Coronary artery (tissue), 2 donors: ENCODE measurements at regions not wholly inside any gene's neighbourhood (a gene's known extent, or its start where the extent isn't known, plus 50 kb on each side); places are given as distances from the start of the nearest gene placed in this dataset.
"Not testable (repeated sequence)": the region's sequence is repeated elsewhere in the genome, so short reads cannot be mapped to it uniquely, and the experiment has no call there.

Experiments
- DNase-seq: peaks from one replicate; pipeline ENCODE4 v3.0.0-alpha.2; 2017; ENCODE audit warnings: low spot score
- H3K27ac ChIP-seq, 2 donors: fragments of 200-600 bp; sonication (generic); one replicate each; pipeline ENCODE4 v1.5.1; 2016 to 2019
- H3K4me3 ChIP-seq: fragments of 200-600 bp; sonication (generic); 2 replicates; pipeline ENCODE4 v1.5.1; 2016; ENCODE audit warnings: mild to moderate bottlenecking, moderate library complexity
- TF ChIP-seq, protein P1 (sequence below): fragments of 200-600 bp; sonication (generic); IDR thresholded peaks from one replicate; pipeline ENCODE4 v1.5.1; 2019; ENCODE audit warnings: antibody characterized with exemption

DNA sequence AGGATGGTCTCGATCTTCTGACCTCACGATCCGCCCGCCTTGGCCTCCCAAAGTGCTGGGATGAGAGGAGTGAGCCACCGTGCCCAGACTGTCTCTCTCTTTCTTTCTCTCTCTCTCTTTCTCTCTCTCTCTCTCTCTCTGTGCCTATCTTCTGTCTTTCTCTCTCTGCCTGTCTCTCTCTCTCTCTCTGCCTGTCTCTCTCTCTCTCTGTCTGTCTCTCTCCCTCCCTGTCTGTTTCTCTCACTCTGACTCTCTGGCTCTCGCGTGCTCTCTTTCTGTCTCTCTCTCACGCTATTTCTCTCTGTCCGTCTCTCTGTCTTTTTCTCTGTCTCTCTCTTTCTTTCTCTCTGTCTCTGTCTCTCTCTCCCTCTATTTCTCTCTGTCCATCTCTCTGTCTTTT, 3911.2 kb upstream of the OR11H1 start:
- TF ChIP-seq, protein P1, sequence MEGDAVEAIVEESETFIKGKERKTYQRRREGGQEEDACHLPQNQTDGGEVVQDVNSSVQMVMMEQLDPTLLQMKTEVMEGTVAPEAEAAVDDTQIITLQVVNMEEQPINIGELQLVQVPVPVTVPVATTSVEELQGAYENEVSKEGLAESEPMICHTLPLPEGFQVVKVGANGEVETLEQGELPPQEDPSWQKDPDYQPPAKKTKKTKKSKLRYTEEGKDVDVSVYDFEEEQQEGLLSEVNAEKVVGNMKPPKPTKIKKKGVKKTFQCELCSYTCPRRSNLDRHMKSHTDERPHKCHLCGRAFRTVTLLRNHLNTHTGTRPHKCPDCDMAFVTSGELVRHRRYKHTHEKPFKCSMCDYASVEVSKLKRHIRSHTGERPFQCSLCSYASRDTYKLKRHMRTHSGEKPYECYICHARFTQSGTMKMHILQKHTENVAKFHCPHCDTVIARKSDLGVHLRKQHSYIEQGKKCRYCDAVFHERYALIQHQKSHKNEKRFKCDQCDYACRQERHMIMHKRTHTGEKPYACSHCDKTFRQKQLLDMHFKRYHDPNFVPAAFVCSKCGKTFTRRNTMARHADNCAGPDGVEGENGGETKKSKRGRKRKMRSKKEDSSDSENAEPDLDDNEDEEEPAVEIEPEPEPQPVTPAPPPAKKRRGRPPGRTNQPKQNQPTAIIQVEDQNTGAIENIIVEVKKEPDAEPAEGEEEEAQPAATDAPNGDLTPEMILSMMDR: no peak
- DNase-seq: no peak
- Histone ChIP-seq H3K4me3 (no peak overlapping the region), H3K27ac (no peak overlapping the region)

DNA sequence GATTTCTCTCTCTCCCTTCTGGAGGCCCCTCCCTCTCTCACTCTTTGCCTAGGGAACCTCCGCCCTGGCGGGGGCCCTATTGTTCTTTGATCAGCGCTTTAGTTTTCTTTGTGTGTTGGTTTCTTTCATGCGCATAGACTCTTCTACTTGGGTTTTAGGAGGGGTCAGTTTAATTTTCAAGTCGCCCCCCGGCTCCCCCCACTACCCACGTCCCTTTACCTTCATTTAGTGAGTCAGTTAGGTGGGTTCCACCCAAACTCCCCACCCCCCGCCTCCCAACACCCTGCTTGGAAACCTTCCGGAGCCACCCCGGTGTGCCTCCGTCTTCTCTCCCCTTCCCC, 3909.7 kb upstream of the OR11H1 start:
- H3K27ac ChIP-seq, DNase-seq: not testable (repeated sequence)

DNA sequence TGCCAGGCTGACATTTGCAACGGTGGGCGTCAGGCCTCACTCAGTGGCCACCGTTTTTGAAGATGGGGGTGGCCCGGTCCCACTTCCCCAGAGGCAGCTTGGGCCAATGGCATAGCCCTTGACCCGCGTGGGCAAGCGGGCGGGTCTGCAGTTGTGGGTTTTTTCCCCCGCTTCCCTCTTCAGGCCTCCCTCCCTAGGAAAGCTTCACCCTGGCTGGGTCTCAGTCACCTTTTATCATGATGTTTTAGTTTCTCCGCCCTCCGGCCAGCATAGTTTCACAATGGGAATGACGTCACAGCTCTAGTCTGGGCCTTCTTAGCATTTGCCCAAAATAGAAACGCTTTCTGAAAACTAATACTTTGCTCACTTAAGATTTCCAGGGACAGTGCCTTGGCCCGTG, 3909.3 kb upstream of the OR11H1 start:
- H3K27ac ChIP-seq, H3K4me3 ChIP-seq, DNase-seq: not testable (repeated sequence)

More for the DNA sequence above, 3909.7 kb upstream of the OR11H1 start:
- not testable (repeated sequence) for H3K4me3 ChIP-seq

DNA sequence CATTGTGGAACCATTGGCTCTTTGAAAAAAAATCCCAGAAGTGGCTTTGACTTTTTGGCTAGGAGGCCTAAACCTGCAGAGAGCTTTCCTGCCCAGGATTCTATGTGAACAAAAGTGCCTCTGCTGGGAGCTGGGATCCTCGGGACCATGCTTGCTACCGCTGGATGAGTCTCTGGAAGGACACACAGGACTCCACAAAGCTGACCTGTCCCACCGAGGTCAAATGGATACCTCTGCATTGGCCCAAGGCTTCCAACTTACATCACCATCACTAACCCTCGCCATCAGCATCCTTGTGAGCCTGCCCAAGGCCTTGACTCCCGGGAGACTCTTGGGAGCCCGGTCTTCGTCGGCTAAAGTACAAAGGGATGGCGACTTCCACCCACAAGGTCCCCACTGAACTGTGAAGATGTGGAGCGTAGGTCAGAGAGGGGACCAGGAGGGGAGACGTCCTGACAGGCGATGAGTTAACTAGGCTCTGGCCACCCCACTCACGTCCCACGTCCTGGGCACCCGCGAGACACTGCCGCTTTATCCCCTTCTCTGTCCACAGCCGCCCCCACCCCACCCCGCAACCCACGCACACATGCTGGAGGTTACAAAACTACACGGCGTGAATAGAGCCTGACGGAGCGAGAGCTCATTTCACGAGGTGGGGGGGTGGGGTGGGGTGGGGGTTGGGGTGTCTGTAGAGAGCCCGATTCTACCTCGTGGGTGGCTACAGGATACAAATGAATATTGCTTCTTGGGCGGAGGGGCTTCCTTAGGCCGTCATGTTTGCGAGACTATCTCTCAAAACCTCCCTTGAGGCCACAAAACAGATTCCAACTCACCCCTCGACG, 3906.8 kb upstream of the OR11H1 start:
- DNase-seq, H3K4me3 ChIP-seq, H3K27ac ChIP-seq: not testable (repeated sequence)

DNA sequence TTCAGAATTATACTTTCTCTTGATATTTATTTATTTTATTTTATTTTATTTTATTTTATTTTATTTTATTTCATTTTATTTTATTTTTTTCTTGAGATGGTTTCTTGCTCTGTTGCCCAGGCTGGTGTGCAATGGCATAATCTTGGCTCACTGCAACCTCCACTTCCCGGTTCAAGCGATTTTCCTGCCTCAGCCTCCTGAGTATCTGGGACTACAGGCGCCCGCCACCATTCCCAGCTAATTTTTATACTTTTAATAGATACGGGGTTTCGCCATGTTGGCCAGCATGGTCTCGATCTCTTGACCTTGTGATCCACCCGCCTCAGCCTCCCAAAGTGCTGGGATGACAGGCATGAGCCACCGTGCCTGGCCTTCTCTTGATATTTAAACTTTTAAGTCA, 3905.2 kb upstream of the OR11H1 start:
- not testable (repeated sequence) for DNase-seq, H3K27ac ChIP-seq

DNA sequence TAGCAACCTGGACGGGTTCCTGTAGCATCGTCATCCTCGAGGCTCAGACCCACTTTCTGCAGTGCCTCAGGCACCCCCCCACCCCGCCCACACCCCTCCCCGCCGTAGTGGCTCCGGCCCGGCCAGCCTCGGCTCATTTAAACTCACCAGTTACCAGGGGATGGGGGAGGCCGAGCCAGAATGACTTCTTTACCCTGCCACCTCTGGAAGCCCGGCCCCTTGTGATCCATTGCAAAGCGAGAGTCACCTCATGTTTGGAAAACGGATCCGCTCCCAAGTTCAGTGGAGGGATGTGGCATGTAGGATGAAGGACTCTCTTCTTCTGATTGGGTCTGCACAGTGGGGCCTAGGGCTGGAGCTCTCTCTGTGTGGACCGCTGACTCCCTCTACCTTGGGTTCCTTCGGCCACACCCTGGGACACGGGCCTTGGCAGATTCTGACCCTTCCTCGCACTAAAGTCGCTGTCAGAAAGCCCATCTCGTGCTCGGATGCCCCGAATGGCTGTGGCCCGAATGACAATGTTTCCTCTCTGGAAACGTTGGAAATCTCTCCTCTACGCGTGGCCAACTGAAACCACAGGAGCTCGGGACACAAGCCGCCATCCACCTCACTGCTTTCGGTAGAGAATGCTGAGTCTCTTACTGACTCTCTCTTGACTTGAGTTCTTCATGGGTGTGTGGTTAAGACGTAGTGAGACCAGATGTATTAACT, 3902.1 kb upstream of the OR11H1 start:
- not testable (repeated sequence) for H3K4me3 ChIP-seq, DNase-seq, H3K27ac ChIP-seq

More for the DNA sequence above, 3905.2 kb upstream of the OR11H1 start:
- H3K4me3 ChIP-seq: not testable (repeated sequence)

DNA sequence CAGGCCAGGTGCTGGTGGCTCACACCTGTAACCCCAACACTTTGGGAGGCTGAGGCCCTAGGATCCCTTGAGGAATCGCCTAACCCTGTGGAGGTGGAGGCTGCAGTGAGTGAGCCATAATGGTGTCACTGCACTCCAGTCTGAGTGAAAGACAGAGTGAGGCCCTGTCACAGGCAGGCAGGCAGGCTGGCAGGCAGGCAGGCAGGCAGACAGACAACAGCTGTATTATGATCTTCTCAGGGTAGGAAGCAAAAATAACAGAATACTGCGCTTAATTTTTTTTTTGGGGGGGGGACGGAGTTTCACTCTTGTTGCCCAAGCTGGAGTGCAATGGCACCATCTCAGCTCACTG, 3901.6 kb upstream of the OR11H1 start:
- Histone ChIP-seq H3K27ac (no peak overlapping the region), H3K4me3 (no peak overlapping the region)
- TF ChIP-seq, protein P1: no peak
- DNase-seq: no peak

DNA sequence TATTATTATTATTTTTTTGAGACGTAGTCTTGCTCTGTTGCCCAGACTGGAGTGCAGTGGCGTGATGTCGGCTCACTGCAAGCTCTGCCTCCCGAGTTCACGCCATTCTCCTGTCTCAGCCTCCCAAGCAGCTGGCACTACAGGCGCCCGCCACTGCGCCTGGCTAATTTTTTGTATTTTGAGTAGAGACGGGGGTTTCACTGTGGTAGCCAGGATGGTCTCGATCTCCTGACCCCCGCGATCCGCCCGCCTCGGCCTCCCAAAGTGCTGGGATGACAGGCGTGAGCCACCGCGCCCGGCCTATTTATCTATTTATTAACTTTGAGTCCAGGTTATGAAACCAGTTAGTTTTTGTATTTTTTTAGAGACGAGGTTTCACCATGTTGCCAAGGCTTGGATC, 3901.0 kb upstream of the OR11H1 start:
- not testable (repeated sequence) for H3K27ac ChIP-seq, DNase-seq, H3K4me3 ChIP-seq

DNA sequence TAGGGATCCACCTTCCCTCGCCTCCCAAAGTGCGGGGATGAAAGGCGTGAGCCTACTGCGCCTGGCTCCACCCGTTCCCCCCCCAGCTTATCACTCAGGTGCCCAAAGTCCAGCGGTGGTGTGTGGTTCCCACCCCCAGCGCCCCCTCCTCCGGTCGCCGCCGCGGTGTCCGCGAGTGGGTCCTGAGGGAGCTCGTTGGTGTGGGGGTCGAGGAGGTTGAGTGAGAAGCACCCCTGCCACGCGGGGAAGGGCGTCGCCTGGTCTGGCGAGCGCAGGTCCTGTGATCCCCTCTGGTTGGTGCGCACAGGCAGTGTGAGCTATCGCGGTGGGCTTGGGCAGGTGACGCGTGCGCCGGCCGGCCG, 3900.6 kb upstream of the OR11H1 start:
- no peak for DNase-seq
- TF ChIP-seq, protein P1: no peak
- Histone ChIP-seq H3K4me3 (no peak overlapping the region), H3K27ac (no peak overlapping the region)

DNA sequence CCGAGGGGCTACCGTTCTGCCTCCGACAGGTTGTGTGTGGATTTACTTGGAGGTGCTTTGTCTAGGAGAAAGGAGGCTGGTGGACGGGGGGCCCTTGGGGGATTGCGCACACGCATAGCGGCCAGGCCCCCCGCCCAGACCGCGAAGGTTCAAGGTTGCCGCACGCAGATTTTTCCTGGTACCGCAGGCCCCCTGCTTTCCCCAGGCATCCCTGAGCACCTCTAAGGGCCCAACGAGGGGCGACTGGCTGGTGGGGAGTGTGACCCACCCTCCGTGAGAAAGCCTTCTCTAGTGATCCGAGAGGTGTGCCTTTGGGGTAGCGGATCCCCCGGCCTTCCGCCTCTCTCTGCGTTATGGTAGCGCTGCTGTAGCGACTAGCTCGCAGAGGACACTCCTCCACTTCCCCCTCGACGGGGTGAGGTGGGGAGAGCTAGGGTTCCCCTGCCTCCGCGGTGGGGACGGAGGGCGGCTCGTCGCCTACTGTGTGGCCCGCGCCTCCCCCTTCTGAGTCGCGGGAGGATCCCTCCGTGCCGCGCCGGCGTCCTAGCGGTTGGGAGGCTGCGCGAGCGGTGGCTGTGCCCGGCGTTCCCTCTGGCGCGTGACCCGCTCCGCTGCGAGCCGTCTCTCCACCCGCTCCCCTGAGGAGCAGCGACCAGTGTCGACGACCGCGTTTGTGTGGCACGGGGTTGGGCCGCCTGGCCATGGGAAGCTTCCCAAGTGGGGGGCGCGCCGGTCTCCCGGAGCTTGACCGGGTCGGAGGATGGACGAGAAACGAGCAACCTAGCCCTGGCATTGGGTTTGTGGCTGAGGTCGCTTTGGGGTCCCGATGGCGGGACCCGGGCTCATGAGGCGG, 3900.0 kb upstream of the OR11H1 start:
- Histone ChIP-seq H3K4me3 (no peak overlapping the region), H3K27ac (no peak overlapping the region)
- TF ChIP-seq, protein P1: no peak
- peak; percentile 73 for DNase-seq
